CD14-positive monocyte (primary cell): ENCODE measurements at regions not wholly inside any gene's neighbourhood (a gene's known extent, or its start where the extent isn't known, plus 50 kb on each side); places are given as distances from the start of the nearest gene placed in this dataset.

Experiments used
- DNase-seq, 3 donors: peaks; one replicate each; pipeline ENCODE4 v3.0.0-alpha.2; 2011 to 2022
- H2AFZ ChIP-seq: 2 replicates; pipeline ENCODE4 v1.6.0; 2012; ENCODE audit warnings: mild to moderate bottlenecking, low read depth, low read length, inconsistent platforms; ENCODE audit not compliant: insufficient read depth, poor library complexity, severe bottlenecking
- H3K27ac ChIP-seq, 2 donors: 1 replicate in 1 of 2; 2 replicates in 1 of 2; pipeline ENCODE4 v1.5.1; 2012 to 2013; ENCODE audit warnings: low read length in 2 of 2, control low read depth in 1 of 2, inconsistent platforms in 1 of 2, low read depth in 1 of 2, mild to moderate bottlenecking in 1 of 2
- H3K27me3 ChIP-seq, 2 donors: one replicate each; pipeline versions ENCODE4 v1.6.0 to v1.6.1; 2011 to 2013; ENCODE audit warnings: low read length in 2 of 2; ENCODE audit not compliant: control insufficient read depth in 2 of 2, insufficient read depth in 2 of 2
- H3K36me3 ChIP-seq, 2 donors: replicated peaks in 1 of 2; 1 replicate in 1 of 2; 2 replicates in 1 of 2; pipeline versions ENCODE4 v1.5.1 to v1.6.1; 2012 to 2013; ENCODE audit warnings: low read length in 2 of 2, control low read depth in 1 of 2, inconsistent platforms in 1 of 2, mild to moderate bottlenecking in 1 of 2; ENCODE audit not compliant: insufficient read depth in 2 of 2, control insufficient read depth in 1 of 2
- H3K4me1 ChIP-seq, 2 donors: 1 replicate in 1 of 2; 2 replicates in 1 of 2; pipeline versions ENCODE4 v1.5.1 to v1.6.1; 2012 to 2013; ENCODE audit warnings: low read length in 2 of 2, control low read depth in 1 of 2, inconsistent platforms in 1 of 2, mild to moderate bottlenecking in 1 of 2, moderate library complexity in 1 of 2; ENCODE audit not compliant: insufficient read depth in 2 of 2, control insufficient read depth in 1 of 2
- H3K4me2 ChIP-seq: replicated peaks from 2 replicates; pipeline ENCODE3; 2012; ENCODE audit warnings: low read length, moderate library complexity, mild to moderate bottlenecking; ENCODE audit not compliant: poor library complexity, severe bottlenecking; ENCODE audit errors: extremely low read depth
- H3K4me3 ChIP-seq, 3 experiments: fragments of 200-600 bp in 1 of 3; sonication (generic) in 1 of 3; replicated peaks in 1 of 3; 1 replicate in 2 of 3; 2 replicates in 1 of 3; pipeline ENCODE4 v1.5.1; 2011 to 2013; ENCODE audit warnings: low read length in 3 of 3, mild to moderate bottlenecking in 3 of 3, control low read depth in 2 of 3, low read depth in 2 of 3, inconsistent platforms in 1 of 3, moderate library complexity in 1 of 3
- H3K79me2 ChIP-seq: 2 replicates; pipeline ENCODE4 v1.6.0; 2012; ENCODE audit warnings: mild to moderate bottlenecking, control low read depth, inconsistent platforms, low read length, moderate library complexity; ENCODE audit not compliant: insufficient read depth
- H3K9ac ChIP-seq: 2 replicates; pipeline ENCODE4 v1.6.0; 2017; ENCODE audit warnings: low read length, mild to moderate bottlenecking; ENCODE audit not compliant: insufficient read depth, poor library complexity, severe bottlenecking
- H3K9me3 ChIP-seq, 2 donors: replicated peaks in 1 of 2; 1 replicate in 1 of 2; 2 replicates in 1 of 2; pipeline versions ENCODE4 v1.5.1 to v1.6.1; 2012 to 2013; ENCODE audit warnings: low read length in 2 of 2, control low read depth in 1 of 2; ENCODE audit not compliant: control insufficient read depth in 1 of 2, insufficient read depth in 1 of 2
- H4K20me1 ChIP-seq: 2 replicates; pipeline ENCODE4 v1.6.0; 2012; ENCODE audit warnings: mild to moderate bottlenecking, low read length, control low read depth, moderate library complexity; ENCODE audit not compliant: insufficient read depth
- H3K27ac Mint-ChIP-seq, 7 donors: one replicate each; pipeline ENCODE4 v1.8.0; 2020; ENCODE audit warnings: mild to moderate bottlenecking in 7 of 7, mixed read lengths in 7 of 7, moderate library complexity in 6 of 7, inconsistent platforms in 2 of 7
- H3K27me3 Mint-ChIP-seq, 3 donors: one replicate each; pipeline ENCODE4 v1.8.0; 2021 to 2022; ENCODE audit warnings: low read depth in 3 of 3, mild to moderate bottlenecking in 3 of 3, mixed read lengths in 3 of 3, moderate library complexity in 3 of 3, inconsistent platforms in 1 of 3
- H3K36me3 Mint-ChIP-seq, 2 donors: one replicate each; pipeline ENCODE4 v1.8.0; 2020; ENCODE audit warnings: mixed read lengths in 2 of 2, inconsistent platforms in 1 of 2, mild to moderate bottlenecking in 1 of 2
- H3K4me1 Mint-ChIP-seq: one replicate; pipeline ENCODE4 v1.8.0; 2020; ENCODE audit warnings: mild to moderate bottlenecking, mixed read lengths
- H3K4me3 Mint-ChIP-seq, 2 donors: one replicate each; pipeline ENCODE4 v1.8.0; 2020; ENCODE audit warnings: mild to moderate bottlenecking in 2 of 2, mixed read lengths in 2 of 2, moderate library complexity in 1 of 2
- H3K9me3 Mint-ChIP-seq, 7 donors: one replicate each; pipeline ENCODE4 v1.8.0; 2020 to 2022; ENCODE audit warnings: mixed read lengths in 7 of 7, mild to moderate bottlenecking in 6 of 7, moderate library complexity in 6 of 7, inconsistent platforms in 2 of 7
- CTCF ChIP-seq: fragments of 200-600 bp; IDR thresholded peaks from one replicate; pipeline ENCODE4 v1.8.0; 2022; ENCODE audit warnings: antibody characterized with exemption, mild to moderate bottlenecking
- WGBS: methylation state at CpG from one replicate; pipeline ENCODE4 v1.1.5; 2013; ENCODE audit warnings: missing lambda C conversion rate; ENCODE audit not compliant: insufficient coverage; 5-methylcytosine and 5-hydroxymethylcytosine counted together
- intact Hi-C, 2 donors: fragments of 100-400 bp; cut with micrococcal nuclease; formaldehyde crosslinking; loops; one replicate each; pipeline versions ENCODE4 v1.15.0 to v1.15.1; 2023

- H3K36me3 ChIP-seq = no peaks in the 10 kb centered on the region
- Mint-ChIP-seq H3K36me3 (no peaks in the 10 kb centered on the region), H3K27me3 (no peaks in the 10 kb centered on the region), H3K27ac (no peak overlapping the region), H3K4me3 (no peak overlapping the region), H3K4me1 (no peaks in the 10 kb centered on the region), H3K9me3 (peaks cover 0 to 8% (median 2%) of the 10 kb centered on the region in 7 donors)
- no peak overlapping the region for H3K4me3 ChIP-seq
- no peak for TF ChIP-seq CTCF
- H3K4me1 ChIP-seq = no peaks in the 10 kb centered on the region
- no peak overlapping the region for H3K27ac ChIP-seq
- no peaks in the 10 kb centered on the region for H3K27me3 ChIP-seq
- peaks cover 0 to 3% of the 10 kb centered on the region in 2 donors for H3K9me3 ChIP-seq
- DNase-seq = no peak
- no peak overlapping the region for H3K9ac ChIP-seq
- no CpG with 5 or more reads among the region's 1 CpG for WGBS
- intact Hi-C loops = no loop called here
- no peak overlapping the region for H2AFZ ChIP-seq
- no peak overlapping the region for H3K4me2 ChIP-seq
- H3K79me2 ChIP-seq = no peaks in the 10 kb centered on the region
- no peaks in the 10 kb centered on the region for H4K20me1 ChIP-seq
Measured at GRCh38 chr13:105778196-105778595, 757.3 kb downstream of the EFNB2 start.

- no peak overlapping the region for H3K4me3 ChIP-seq
- H3K79me2 ChIP-seq = no peaks in the 10 kb centered on the region
- Mint-ChIP-seq H3K9me3 (peaks cover 0 to 9% (median 2%) of the 10 kb centered on the region in 7 donors), H3K27ac (no peak overlapping the region), H3K27me3 (no peaks in the 10 kb centered on the region), H3K4me1 (no peaks in the 10 kb centered on the region), H3K4me3 (no peak overlapping the region), H3K36me3 (no peaks in the 10 kb centered on the region)
- H3K27me3 ChIP-seq = no peaks in the 10 kb centered on the region
- 100% methylated on average over 4 of the region's 7 CpGs for WGBS
- H3K27ac ChIP-seq = no peak overlapping the region
- peaks cover 0 to 3% of the 10 kb centered on the region in 2 donors for H3K9me3 ChIP-seq
- no peak for DNase-seq
- no peaks in the 10 kb centered on the region for H3K36me3 ChIP-seq
- no peaks in the 10 kb centered on the region for H4K20me1 ChIP-seq
- no peak overlapping the region for H2AFZ ChIP-seq
- H3K9ac ChIP-seq = no peak overlapping the region
- H3K4me2 ChIP-seq = no peak overlapping the region
- no peak for TF ChIP-seq CTCF
- intact Hi-C loops = no loop called here
- no peaks in the 10 kb centered on the region for H3K4me1 ChIP-seq
Measured at GRCh38 chr13:105774739-105775460, 760.6 kb downstream of the EFNB2 start.
